ENCODE measurements at regions not wholly inside any gene's neighbourhood (a gene's known extent, or its start where the extent isn't known, plus 50 kb on each side); places are given as distances from the start of the nearest gene placed in this dataset.

DNA sequence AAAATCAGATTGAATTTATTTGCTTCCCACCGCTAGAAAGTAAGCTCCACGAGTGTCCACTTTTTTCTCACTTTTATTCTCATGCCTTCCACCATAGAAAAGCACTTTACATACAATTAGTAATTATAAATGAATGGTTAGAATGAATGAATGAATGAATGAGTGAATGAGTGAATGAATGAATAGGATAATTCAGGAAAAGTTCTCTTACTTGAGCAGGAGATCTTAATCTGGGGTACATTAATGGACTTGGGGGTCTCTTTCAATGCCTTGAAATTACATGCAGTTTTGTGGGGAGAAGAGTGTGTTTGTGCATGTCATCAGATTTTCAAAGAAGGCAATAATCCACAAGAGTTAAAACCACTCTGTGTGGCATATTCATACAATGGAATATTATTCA is 229.9 kb upstream of the NR4A3 start:
- CTCF ChIA-PET, result no interaction called here
- Mint-ChIP-seq H3K4me3 (no peak overlapping the region), H3K27me3 (ENCODE audit: low read depth) (0 out of 2 replicates have a peak, but pooled peaks cover 3% of the 10 kb centered on the region), H3K27ac (no peak overlapping the region), H3K4me1 (no peaks in the 10 kb centered on the region), H3K9me3 (peaks cover 12% of the 10 kb centered on the region), H3K36me3 (no peaks in the 10 kb centered on the region)
- no peak for TF ChIP-seq ZNF416 (CRISPR knock-in tag; IDR thresholded peaks at IDR 0.05)
- no peak for TF ChIP-seq ZNF671 (CRISPR knock-in tag; IDR thresholded peaks at IDR 0.05)
- no peak for TF ChIP-seq EMX1 (CRISPR knock-in tag; IDR thresholded peaks at IDR 0.05)
- TF ChIP-seq NFYB (CRISPR knock-in tag; conservative IDR thresholded peaks at IDR 0.05; ENCODE audit: low read depth), result no peak
- no peak for ATAC-seq
- DNase-seq (ENCODE audit: low spot score), result no peak
- POLR2A ChIA-PET, result no interaction called here

DNA sequence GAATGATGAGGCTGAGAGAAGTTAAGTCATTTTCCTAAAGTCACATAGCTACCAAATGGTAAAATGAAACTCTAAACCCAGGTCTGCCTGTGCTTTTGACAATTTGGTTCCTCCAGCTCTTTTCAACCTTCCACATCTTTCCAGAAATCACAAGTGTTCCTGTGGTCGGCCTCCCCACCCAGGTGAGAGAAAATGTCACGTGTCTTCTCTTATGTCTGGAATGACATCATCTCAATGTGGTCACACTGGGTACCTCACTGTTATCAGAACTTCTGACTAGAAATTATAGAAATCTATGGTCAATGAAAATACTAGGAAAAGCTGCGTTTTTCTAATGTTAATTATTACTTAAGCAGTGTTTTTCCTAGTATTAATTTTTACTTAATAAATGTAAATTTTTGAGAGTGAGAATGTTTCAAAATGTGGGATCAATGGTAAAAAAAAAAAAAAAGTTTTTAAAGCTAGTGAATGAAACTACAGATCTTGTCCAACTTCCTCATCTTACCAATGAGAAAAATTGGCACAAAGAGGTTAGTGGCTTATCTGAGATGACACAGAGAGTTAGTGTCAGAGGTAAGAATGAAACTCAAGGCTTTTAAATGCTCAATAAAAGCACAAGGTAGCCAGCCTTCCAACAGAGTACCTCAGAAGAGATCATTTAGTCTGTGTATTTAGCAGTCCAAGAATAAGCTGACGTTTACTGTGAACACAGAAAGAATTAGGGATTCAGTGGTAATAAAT is 228.7 kb upstream of the NR4A3 start:
- Mint-ChIP-seq H3K4me1 (no peaks in the 10 kb centered on the region), H3K27ac (no peak overlapping the region)
- no peak for ATAC-seq

DNA sequence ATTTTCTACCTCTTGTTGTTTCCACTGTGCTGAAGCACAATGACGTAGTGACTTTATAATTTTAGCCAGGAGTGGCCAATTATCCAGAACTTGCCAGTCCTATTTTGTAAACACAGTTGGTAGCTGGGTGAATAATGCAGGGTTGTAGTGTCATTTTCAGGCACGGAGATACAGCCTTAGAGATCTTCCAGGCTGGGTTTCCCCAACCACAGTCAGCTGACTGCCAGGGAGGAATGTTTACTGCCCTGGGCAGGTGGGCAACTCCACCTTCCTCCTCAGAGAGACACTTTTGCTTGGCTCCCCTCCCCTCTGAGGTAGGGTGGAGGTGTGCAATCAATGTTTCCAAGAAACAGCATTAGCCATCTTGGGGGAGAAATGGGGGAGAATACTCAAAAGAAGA is 228.1 kb upstream of the NR4A3 start:
- no peak for DNase-seq (ENCODE audit: low spot score)
- ChIA-PET POLR2A (no interaction called here), CTCF (interaction anchor here (1.3 kb wide), 1 partner anchor 31 kb away, joined by 3 read pairs; no protein-coding TSS in a partner anchor)
- Mint-ChIP-seq H3K27ac (no peak overlapping the region), H3K27me3 (ENCODE audit: low read depth) (0 out of 2 replicates have a peak, but pooled peaks cover 3% of the 10 kb centered on the region), H3K4me3 (no peak overlapping the region), H3K9me3 (peaks cover 12% of the 10 kb centered on the region), H3K4me1 (no peaks in the 10 kb centered on the region), H3K36me3 (no peaks in the 10 kb centered on the region)
- TF ChIP-seq TP53 (CRISPR knock-in tag; IDR thresholded peaks at IDR 0.05) (no peak), MYBL2 (CRISPR knock-in tag; IDR thresholded peaks at IDR 0.05) (no peak), ZNF317 (CRISPR knock-in tag; IDR thresholded peaks at IDR 0.05; ENCODE audit: borderline replicate concordance, low read depth) (no peak), ZNF425 (CRISPR knock-in tag; conservative IDR thresholded peaks at IDR 0.05) (no peak), PRRX2 (CRISPR knock-in tag; IDR thresholded peaks at IDR 0.05) (no peak)
- TF ChIP-seq, protein P1, sequence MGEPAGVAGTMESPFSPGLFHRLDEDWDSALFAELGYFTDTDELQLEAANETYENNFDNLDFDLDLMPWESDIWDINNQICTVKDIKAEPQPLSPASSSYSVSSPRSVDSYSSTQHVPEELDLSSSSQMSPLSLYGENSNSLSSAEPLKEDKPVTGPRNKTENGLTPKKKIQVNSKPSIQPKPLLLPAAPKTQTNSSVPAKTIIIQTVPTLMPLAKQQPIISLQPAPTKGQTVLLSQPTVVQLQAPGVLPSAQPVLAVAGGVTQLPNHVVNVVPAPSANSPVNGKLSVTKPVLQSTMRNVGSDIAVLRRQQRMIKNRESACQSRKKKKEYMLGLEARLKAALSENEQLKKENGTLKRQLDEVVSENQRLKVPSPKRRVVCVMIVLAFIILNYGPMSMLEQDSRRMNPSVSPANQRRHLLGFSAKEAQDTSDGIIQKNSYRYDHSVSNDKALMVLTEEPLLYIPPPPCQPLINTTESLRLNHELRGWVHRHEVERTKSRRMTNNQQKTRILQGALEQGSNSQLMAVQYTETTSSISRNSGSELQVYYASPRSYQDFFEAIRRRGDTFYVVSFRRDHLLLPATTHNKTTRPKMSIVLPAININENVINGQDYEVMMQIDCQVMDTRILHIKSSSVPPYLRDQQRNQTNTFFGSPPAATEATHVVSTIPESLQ (CRISPR knock-in tag; IDR thresholded peaks at IDR 0.05), result no peak
- no peak for ATAC-seq

More for the DNA sequence above, 228.7 kb upstream of the NR4A3 start:
- ChIA-PET CTCF (interaction anchor here (1.3 kb wide), 1 partner anchor 30 kb away, joined by 3 read pairs; no protein-coding TSS in a partner anchor), POLR2A (no interaction called here)
- Mint-ChIP-seq H3K4me3 (no peak overlapping the region), H3K36me3 (no peaks in the 10 kb centered on the region), H3K27me3 (ENCODE audit: low read depth) (0 out of 2 replicates have a peak, but pooled peaks cover 3% of the 10 kb centered on the region), H3K9me3 (peaks cover 12% of the 10 kb centered on the region)
- DNase-seq (ENCODE audit: low spot score), result no peak
- TF ChIP-seq ZNF138 (CRISPR knock-in tag; conservative IDR thresholded peaks at IDR 0.05) (no peak), ZBTB43 (CRISPR knock-in tag; IDR thresholded peaks at IDR 0.05) (no peak), GTF2I (CRISPR knock-in tag; conservative IDR thresholded peaks at IDR 0.05) (no peak)

Measured in WTC11 (cell line).